ENCODE measurements at regions not wholly inside any gene's neighbourhood (a gene's known extent, or its start where the extent isn't known, plus 50 kb on each side); places are given as distances from the start of the nearest gene placed in this dataset.

DNA sequence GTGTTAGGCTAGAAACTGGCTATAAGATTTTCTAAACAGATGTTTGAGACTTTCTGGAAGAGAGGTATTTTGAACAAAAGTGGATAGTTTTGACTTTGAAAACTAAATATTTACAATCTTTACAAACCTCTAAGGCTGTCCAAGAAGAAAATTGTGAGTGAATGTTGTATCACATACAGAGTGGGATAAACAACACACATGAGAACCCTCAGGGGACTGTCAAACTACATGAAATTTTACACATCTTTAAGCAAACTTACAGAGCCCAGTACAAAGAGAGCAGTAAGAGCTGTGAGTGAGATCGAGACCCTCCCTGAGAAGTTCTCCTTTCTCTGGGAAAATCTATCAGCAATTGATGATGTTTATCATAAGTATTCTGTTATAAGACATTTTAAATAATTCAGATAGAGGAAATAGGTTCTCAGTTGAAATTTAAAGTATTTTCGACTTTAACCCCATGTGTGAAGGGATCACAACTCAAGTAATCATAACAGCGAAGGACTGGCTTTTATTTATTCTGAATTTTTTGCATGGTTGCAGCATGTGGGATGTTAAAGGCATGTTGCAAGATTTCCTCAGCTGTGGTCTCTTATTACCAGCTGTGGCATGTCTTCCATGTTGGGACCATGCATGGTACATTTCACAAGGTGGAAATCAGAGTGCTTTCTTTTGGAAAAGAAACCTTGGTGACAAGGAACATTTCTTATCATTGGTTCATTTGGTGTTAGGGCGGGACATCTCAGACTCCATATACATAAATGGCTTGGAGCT, 264.0 kb upstream of the PRICKLE1 start:
- no peak for DNase-seq

- DNase-seq: no peak
These were observed 257.2 kb upstream of the PRICKLE1 start for GRCh38 chr12:42846782-42847181.

DNA sequence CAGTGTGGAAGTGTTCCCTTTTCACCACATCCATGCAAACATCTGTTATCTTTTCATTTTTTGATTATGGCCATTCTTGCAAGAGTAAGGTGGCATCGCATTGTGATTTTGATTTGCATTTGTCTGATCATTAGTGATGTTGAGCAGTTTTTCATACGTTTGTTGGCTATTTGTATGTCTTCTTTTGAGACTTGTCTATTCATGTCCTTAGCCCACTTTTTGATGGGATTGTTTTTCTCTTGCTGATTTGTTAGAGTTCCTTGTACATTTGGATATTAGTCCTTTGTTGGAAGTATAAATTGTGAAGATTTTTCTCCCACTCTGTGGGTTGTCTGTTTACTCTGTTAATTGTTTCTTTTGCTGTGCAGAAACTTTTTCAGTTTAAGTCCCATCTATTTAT, 244.5 kb upstream of the PRICKLE1 start:
- no peak for DNase-seq

- DNase-seq: no peak
These were observed 239.3 kb upstream of the PRICKLE1 start for GRCh38 chr12:42828836-42829235.

GRCh38 chr12:42824327-42824726, 234.8 kb upstream of the PRICKLE1 start:
- DNase-seq: no peak

- no peak for DNase-seq
These were observed 234.1 kb upstream of the PRICKLE1 start for GRCh38 chr12:42823679-42824078.

DNA sequence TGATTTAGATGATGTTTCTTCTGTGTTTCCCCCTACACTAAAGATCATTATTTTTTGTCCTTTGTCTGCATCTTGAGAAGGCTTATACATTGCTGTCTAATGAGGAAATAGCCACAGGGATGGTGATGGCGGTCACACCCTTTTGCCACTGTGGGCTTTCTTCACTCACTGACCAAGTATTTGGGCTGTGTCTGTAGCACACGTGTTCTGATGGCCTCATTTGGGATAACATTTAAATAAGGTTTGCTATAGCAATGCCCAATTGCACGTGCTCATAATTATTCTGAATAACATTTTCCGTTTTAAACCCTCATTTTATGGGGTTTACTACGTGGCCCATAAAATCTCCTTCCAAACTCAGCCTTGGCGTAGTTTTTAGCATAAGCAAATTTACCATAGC, 230.3 kb upstream of the PRICKLE1 start:
- no peak for DNase-seq

- no peak for DNase-seq
These were observed 225.5 kb upstream of the PRICKLE1 start for GRCh38 chr12:42815068-42815467.

DNA sequence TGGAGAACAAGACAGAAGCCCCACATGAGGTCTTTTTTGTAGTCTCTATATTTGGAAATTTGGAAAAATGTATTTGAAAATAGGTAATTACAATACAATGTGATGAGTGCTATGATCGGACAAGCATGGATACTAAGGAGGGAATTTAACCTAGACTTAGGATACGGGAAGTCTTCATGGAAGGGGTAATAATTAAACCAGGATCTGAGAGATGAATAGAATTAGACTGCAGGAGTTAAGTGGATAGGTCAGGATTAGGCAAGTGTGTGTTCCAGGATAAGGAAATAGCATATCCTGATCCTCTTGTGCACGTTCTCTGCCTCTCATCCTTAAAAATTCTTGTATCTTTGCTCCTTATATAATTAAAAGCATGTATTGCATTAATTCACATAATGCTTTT, 223.3 kb upstream of the PRICKLE1 start:
- no peak for DNase-seq

- DNase-seq: no peak
These were observed 222.5 kb upstream of the PRICKLE1 start for GRCh38 chr12:42812086-42812485.

DNA sequence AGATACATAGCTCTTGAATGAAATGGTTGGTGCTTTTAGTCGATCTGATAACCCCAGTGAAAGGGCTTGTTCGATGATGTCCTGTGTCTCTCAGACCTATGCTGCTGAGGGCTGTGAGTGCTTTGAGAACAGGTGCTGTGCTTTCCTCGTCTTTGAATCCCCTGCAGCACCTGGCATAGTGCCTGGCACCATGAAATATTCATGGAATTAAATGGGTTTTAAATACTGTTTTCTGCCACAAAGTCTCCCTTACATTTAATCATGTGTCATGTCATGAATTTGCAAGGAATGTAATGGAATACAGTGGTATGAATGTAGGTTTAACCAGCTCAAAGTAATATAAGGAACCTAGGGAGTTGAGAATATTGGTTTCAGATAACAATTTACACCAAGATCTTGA, 220.5 kb upstream of the PRICKLE1 start:
- no peak for DNase-seq

GRCh38 chr12:42809226-42809625, 219.7 kb upstream of the PRICKLE1 start:
- DNase-seq: no peak

DNA sequence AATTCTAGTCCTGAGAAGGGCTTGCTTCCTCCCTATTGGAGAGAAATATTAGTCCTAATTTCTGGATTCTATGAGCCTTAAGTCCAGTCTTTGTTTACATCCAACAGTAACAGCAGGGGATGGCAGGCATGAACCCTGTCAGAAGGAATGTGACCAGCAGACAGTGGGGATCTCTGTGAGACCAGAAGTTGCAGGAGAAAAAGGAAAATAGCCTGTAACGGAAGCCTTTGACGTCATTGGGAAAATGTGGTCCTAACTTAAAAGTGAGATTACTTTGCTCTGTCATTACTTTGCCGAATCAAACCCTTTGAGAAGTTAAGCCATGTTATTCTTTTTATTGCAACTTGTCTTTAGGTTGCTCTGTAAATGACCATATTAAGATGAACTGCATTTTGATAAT, 218.2 kb upstream of the PRICKLE1 start:
- DNase-seq: no peak

- DNase-seq: no peak
These were observed 217.7 kb upstream of the PRICKLE1 start for GRCh38 chr12:42807251-42807650.

- no peak for DNase-seq
These were observed 215.4 kb upstream of the PRICKLE1 start for GRCh38 chr12:42804928-42805327.

DNA sequence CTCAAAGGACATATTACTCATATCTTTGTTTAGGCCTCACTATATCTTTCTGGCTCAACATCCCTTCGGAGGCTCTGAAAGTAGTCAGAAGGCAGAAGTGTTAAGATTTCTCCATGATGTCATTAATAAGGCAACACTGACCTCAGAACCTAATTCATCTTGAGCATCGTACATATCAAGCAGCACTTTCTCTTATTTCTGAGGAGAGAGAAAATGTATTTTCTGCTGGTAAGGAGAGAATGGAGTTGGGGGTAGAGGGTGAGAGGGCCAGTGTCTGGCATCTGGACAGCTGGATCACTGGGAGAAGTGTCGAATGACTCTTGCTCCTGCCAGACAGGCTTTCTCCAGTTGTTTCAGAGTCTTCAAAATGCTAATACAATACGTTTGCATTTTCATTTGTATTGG, 213.2 kb upstream of the PRICKLE1 start:
- DNase-seq: no peak

DNA sequence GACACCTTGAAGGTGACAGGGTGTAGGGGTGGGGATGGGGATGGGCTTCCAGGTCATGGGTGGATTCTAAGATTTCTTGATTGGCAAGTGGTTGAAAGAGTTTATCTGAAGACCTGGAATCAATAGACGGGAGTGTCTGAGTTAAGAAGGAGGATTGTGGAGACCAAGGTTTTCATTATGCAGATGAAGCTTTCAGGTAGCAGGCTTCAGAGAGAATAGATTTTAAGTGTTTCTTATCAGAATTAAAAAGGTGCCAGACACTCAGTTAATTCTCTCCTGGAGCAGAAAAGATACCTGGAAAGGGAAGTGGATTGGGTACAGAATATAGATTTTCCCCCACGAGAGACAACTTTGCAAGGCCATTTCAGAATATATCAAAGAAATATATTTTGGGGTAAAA, 211.7 kb upstream of the PRICKLE1 start:
- no peak for DNase-seq

- no peak for DNase-seq
These were observed 210.4 kb upstream of the PRICKLE1 start for GRCh38 chr12:42799966-42800365.

- no peak for DNase-seq
These were observed 209.4 kb upstream of the PRICKLE1 start for GRCh38 chr12:42798811-42799438.

DNA sequence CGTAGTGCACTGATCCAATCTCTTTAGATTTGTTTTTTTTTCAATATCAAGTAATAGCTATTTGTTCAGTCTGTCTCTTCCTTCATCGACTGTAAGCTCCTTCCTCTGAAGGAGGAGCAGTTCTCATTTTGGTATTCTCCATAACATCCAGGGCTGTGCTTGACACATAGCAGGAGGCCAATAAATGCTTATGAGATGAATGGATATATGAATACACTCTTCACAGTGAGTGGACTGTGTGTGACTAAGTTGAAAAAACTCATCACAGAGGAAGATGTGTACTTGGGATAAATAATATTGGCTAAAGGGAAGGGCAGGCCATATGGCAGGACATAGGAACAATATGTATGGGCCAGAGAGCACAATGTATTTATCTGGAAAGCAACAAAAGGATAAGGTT, 205.3 kb upstream of the PRICKLE1 start:
- no peak for DNase-seq

- DNase-seq: no peak
These were observed 203.6 kb upstream of the PRICKLE1 start for GRCh38 chr12:42793166-42793565.

DNA sequence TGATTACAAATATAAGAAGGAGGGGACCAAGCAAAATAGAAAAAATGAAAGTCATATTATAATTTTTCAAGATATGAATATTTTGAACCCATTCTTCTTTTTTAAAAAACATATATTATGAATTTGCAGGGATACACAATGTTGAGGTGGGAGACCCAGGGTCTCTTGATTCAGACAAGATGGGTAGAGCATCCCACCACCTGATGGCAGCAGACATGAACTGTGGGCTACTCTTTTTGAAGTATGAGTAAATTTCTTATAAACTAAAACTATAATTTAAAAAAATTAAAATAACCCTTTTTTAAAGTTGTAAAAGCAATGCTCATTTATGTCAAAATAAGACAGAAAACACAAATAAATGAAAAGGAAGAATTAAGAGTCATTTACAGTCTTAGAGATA, 202.7 kb upstream of the PRICKLE1 start:
- no peak for DNase-seq

GRCh38 chr12:42791399-42791798, 201.9 kb upstream of the PRICKLE1 start:
- DNase-seq: no peak

- DNase-seq: no peak
These were observed 201.2 kb upstream of the PRICKLE1 start for GRCh38 chr12:42790761-42791151.
